ENCODE measurements at regions not wholly inside any gene's neighbourhood (a gene's known extent, or its start where the extent isn't known, plus 50 kb on each side); places are given as distances from the start of the nearest gene placed in this dataset.

- no peaks in the 10 kb centered on the region for H3K36me3 ChIP-seq (ENCODE audit: control insufficient read depth in 2 of 2, extremely low read depth in 1 of 2, insufficient read depth in 2 of 2, low read length in 2 of 2)
- BruUV-seq (replicated peaks), result no TSS peak
- no peak for TF ChIP-seq POLR2A (IDR thresholded peaks at IDR 0.05; ENCODE audit: low read depth, low read length)
- no peak for TF ChIP-seq MYC (IDR thresholded peaks at IDR 0.05; ENCODE audit: low read depth, low read length)
- no peak overlapping the region for H3K4me2 ChIP-seq (ENCODE audit: insufficient read depth, low read length)
- H3K27me3 ChIP-seq (ENCODE audit: control insufficient read depth in 2 of 2, insufficient read depth in 2 of 2, low read length in 2 of 2), result no peaks in the 10 kb centered on the region
- no peaks in the 10 kb centered on the region for H3K4me1 ChIP-seq (ENCODE audit: control insufficient read depth, extremely low read depth, insufficient read depth, low read length)
- no peaks in the 10 kb centered on the region for H3K79me2 ChIP-seq (ENCODE audit: control insufficient read depth, insufficient read depth, low read length)
- CTCF ChIA-PET, result interaction anchor here (1.1 kb wide), 1 partner anchor 9 kb away, joined by 3 read pairs; no protein-coding TSS in a partner anchor
- no peak overlapping the region for H3K4me3 ChIP-seq (replicated peaks in 1 of 3; ENCODE audit: insufficient read depth in 1 of 3, low read depth in 1 of 3, low read length in 3 of 3)
- dilution Hi-C loops (cut with MboI; ENCODE audit: extremely low pct_ligation_motif_present, low sequenced_read_pairs), result no loop called here
- FAIRE-seq (no peak), DNase-seq (ENCODE audit: low read depth, low spot score) (no peak)
- H3K27ac ChIP-seq (ENCODE audit: insufficient read depth, low read depth, low read length), result no peak overlapping the region
- H2AFZ ChIP-seq (ENCODE audit: low read depth, low read length), result no peak overlapping the region
- no peak overlapping the region for H3K9ac ChIP-seq (replicated peaks; ENCODE audit: extremely low read depth, insufficient read depth, low read length)
- H4K20me1 ChIP-seq (replicated peaks; ENCODE audit: control insufficient read depth, extremely low read depth, insufficient read depth, low read length), result no peaks in the 10 kb centered on the region
- intact Hi-C loops (cut with micrococcal nuclease), result no loop called here
- H3K9me1 ChIP-seq (replicated peaks; ENCODE audit: control insufficient read depth, extremely low read depth, insufficient read depth, low read length), result no peaks in the 10 kb centered on the region
- POLR2A ChIA-PET, result no interaction called here
- H3K9me3 ChIP-seq (replicated peaks; ENCODE audit: control insufficient read depth, insufficient read depth, low read length), result no peaks in the 10 kb centered on the region
Measured at GRCh38 chr13:23074075-23074828, 106.5 kb upstream of the SGCG start.

GRCh38 chr13:23081220-23081619, 99.6 kb upstream of the SGCG start:
- dilution Hi-C loops (cut with MboI; ENCODE audit: extremely low pct_ligation_motif_present, low sequenced_read_pairs), result no loop called here
- no peaks in the 10 kb centered on the region for H3K36me3 ChIP-seq (ENCODE audit: control insufficient read depth in 2 of 2, extremely low read depth in 1 of 2, insufficient read depth in 2 of 2, low read length in 2 of 2)
- no peak overlapping the region for H3K4me2 ChIP-seq (ENCODE audit: insufficient read depth, low read length)
- H3K4me1 ChIP-seq (ENCODE audit: control insufficient read depth, extremely low read depth, insufficient read depth, low read length), result no peaks in the 10 kb centered on the region
- no peaks in the 10 kb centered on the region for H3K9me3 ChIP-seq (replicated peaks; ENCODE audit: control insufficient read depth, insufficient read depth, low read length)
- no peak overlapping the region for H2AFZ ChIP-seq (ENCODE audit: low read depth, low read length)
- H3K27me3 ChIP-seq (ENCODE audit: control insufficient read depth in 2 of 2, insufficient read depth in 2 of 2, low read length in 2 of 2), result no peaks in the 10 kb centered on the region
- no peak for FAIRE-seq
- no TSS peak for BruUV-seq (replicated peaks)
- no peaks in the 10 kb centered on the region for H4K20me1 ChIP-seq (replicated peaks; ENCODE audit: control insufficient read depth, extremely low read depth, insufficient read depth, low read length)
- POLR2A ChIA-PET, result no interaction called here
- DNase-seq (ENCODE audit: low read depth, low spot score), result no peak
- no peak overlapping the region for H3K4me3 ChIP-seq (replicated peaks in 1 of 3; ENCODE audit: insufficient read depth in 1 of 3, low read depth in 1 of 3, low read length in 3 of 3)
- CTCF ChIA-PET, result no interaction called here
- no peak overlapping the region for H3K27ac ChIP-seq (ENCODE audit: insufficient read depth, low read depth, low read length)
- H3K9ac ChIP-seq (replicated peaks; ENCODE audit: extremely low read depth, insufficient read depth, low read length), result no peak overlapping the region
- TF ChIP-seq FOS (IDR thresholded peaks at IDR 0.05; ENCODE audit: borderline replicate concordance, insufficient read depth, low read length) (no peak), MAX (IDR thresholded peaks at IDR 0.05; ENCODE audit: insufficient read depth, insufficient read length) (no peak), POLR2AphosphoS5 (IDR thresholded peaks at IDR 0.05; ENCODE audit: insufficient read depth, low read depth, low read length) (no peak), CTCF (IDR thresholded peaks at IDR 0.05; ENCODE audit: extremely low read depth in 1 of 2, insufficient read depth in 1 of 2, low read depth in 1 of 2, low read length in 2 of 2) (no peak), EZH2 (IDR thresholded peaks at IDR 0.05; ENCODE audit: borderline replicate concordance, low read depth, low read length, severe bottlenecking) (no peak), GATA2 (IDR thresholded peaks at IDR 0.05; ENCODE audit: insufficient read depth, insufficient read length, low read depth, low read length) (no peak), MYC (IDR thresholded peaks at IDR 0.05; ENCODE audit: low read depth, low read length) (no peak), POLR2A (IDR thresholded peaks at IDR 0.05; ENCODE audit: low read depth, low read length) (no peak), JUN (IDR thresholded peaks at IDR 0.05; ENCODE audit: borderline replicate concordance, insufficient read depth, insufficient read length, low read depth) (no peak)
- H3K9me1 ChIP-seq (replicated peaks; ENCODE audit: control insufficient read depth, extremely low read depth, insufficient read depth, low read length), result no peaks in the 10 kb centered on the region
- intact Hi-C loops (cut with micrococcal nuclease), result loop anchor here (10.0 kb wide), 1 partner anchor 234 kb away; no protein-coding TSS in a partner anchor
- no peaks in the 10 kb centered on the region for H3K79me2 ChIP-seq (ENCODE audit: control insufficient read depth, insufficient read depth, low read length)

Data from endothelial cell of umbilical vein (primary cell).